GM12878 (cell line): ENCODE measurements at regions not wholly inside any gene's neighbourhood (a gene's known extent, or its start where the extent isn't known, plus 50 kb on each side); places are given as distances from the start of the nearest gene placed in this dataset.

ENCODE experiments used
- ATAC-seq: fragments of 200-7000 bp; cut with Tn5 transposase; 3 replicates; pipeline ENCODE4 v1.9.1; 2020; ENCODE audit warnings: mild to moderate bottlenecking, moderate library complexity
- BruUV-seq: library from RNA; stranded (reverse); fragments of 400-500 nt; replicated peaks from 2 replicates; lab custom pipeline; 2021; lab: Mats Ljungman, UMichigan
- CTCF ChIA-PET: fragments of 300-600 bp; sonication (Branson Sonifier 250); formaldehyde crosslinking; extraction: SDS; loops from one replicate; lab custom pipeline; 2021; ENCODE audit warnings: inconsistent platforms; lab: Yijun Ruan, JAX
- POLR2A ChIA-PET: fragments of 350-600 bp; formaldehyde crosslinking; extraction: SDS; loops from one replicate; lab custom pipeline; 2021; ENCODE audit warnings: inconsistent platforms; lab: Charles Lee
- RAD21 ChIA-PET: fragments of 300-600 bp; sonication (Branson Sonifier 250); formaldehyde crosslinking; loops from one replicate; lab custom pipeline; 2023; ENCODE audit warnings: antibody characterized with exemption; ENCODE audit not compliant: unreplicated experiment; lab: Charles Lee
- SMC1A ChIA-PET: fragments of 300-600 bp; sonication (Branson Sonifier 250); formaldehyde crosslinking; loops from one replicate; lab custom pipeline; 2023; ENCODE audit not compliant: unreplicated experiment, uncharacterized antibody; lab: Charles Lee
- DNase-seq: peaks from one replicate; pipeline ENCODE4 v3.0.0-alpha.2; 2011; ENCODE audit warnings: low read depth, low spot score
- FAIRE-seq: peaks from 3 replicates; lab custom pipeline; 2011; peaks lifted over from hg19 to GRCh38; lab: Jason Lieb, UNC
- H2AFZ ChIP-seq: 2 replicates; pipeline ENCODE4 v1.6.0; 2011; ENCODE audit warnings: low read depth, low read length, control low read depth; ENCODE audit not compliant: control insufficient read depth
- H3K27ac ChIP-seq: 2 replicates; pipeline ENCODE4 v1.5.1; 2011; ENCODE audit warnings: control low read depth; ENCODE audit not compliant: control insufficient read depth, insufficient read depth
- H3K27me3 ChIP-seq, 2 experiments: replicated peaks in 1 of 2; 2 replicates each; pipeline versions ENCODE4 v1.6.0 to v1.6.1; 2011; ENCODE audit warnings: low read length in 1 of 2; ENCODE audit not compliant: control insufficient read depth in 2 of 2, insufficient read depth in 2 of 2
- H3K36me3 ChIP-seq, 2 experiments: 2 replicates each; pipeline ENCODE4 v1.5.1; 2011; ENCODE audit warnings: low read length in 1 of 2; ENCODE audit not compliant: control insufficient read depth in 2 of 2, insufficient read depth in 2 of 2
- H3K4me1 ChIP-seq: 2 replicates; pipeline ENCODE4 v1.6.1; 2011; ENCODE audit warnings: mild to moderate bottlenecking, low read length, moderate library complexity, mixed read lengths; ENCODE audit not compliant: control insufficient read depth, insufficient read depth
- H3K4me2 ChIP-seq: 2 replicates; pipeline ENCODE4 v1.6.0; 2011; ENCODE audit warnings: control low read depth; ENCODE audit not compliant: control insufficient read depth, insufficient read depth
- H3K4me3 ChIP-seq: fragments of 200-600 bp; sonication (generic); 2 replicates; pipeline ENCODE4 v1.5.1; 2016
- H3K79me2 ChIP-seq: 2 replicates; pipeline ENCODE4 v1.6.0; 2011; ENCODE audit warnings: low read length; ENCODE audit not compliant: control insufficient read depth, insufficient read depth
- H3K9ac ChIP-seq: 2 replicates; pipeline ENCODE4 v1.8.0; 2011; ENCODE audit warnings: low read length, control low read depth, mixed read lengths; ENCODE audit not compliant: control insufficient read depth, insufficient read depth
- H3K9me3 ChIP-seq: replicated peaks from 3 replicates; pipeline ENCODE4 v1.5.1; 2011; ENCODE audit warnings: mild to moderate bottlenecking, low read length; ENCODE audit not compliant: control insufficient read depth, insufficient read depth
- H4K20me1 ChIP-seq: 2 replicates; pipeline ENCODE4 v1.6.0; 2011; ENCODE audit not compliant: control insufficient read depth, insufficient read depth
- BACH1 ChIP-seq: fragments of 450-650 bp; IDR thresholded peaks from 2 replicates; pipeline ENCODE4 v1.6.1; 2017; ENCODE audit warnings: mild to moderate bottlenecking, borderline replicate concordance
- CHD1 ChIP-seq: IDR thresholded peaks from 2 replicates; pipeline ENCODE4 v1.6.1; 2012; ENCODE audit warnings: low read depth, low read length, improper control_type of control experiment
- DPF2 ChIP-seq: fragments of 450-650 bp; IDR thresholded peaks from 2 replicates; pipeline ENCODE4 v1.6.1; 2017; ENCODE audit warnings: mild to moderate bottlenecking
- IKZF1 ChIP-seq: fragments of 450-650 bp; conservative IDR thresholded peaks from 2 replicates; pipeline ENCODE4 v1.6.1; 2017; ENCODE audit warnings: antibody characterized with exemption, mild to moderate bottlenecking
- IKZF2 ChIP-seq, 2 experiments: fragments of 450-650 bp; IDR thresholded peaks; 2 replicates each; pipeline ENCODE4 v1.6.1; 2017; ENCODE audit warnings: mild to moderate bottlenecking in 2 of 2, moderate library complexity in 2 of 2
- IRF3 ChIP-seq: fragments of 450-650 bp; IDR thresholded peaks from 2 replicates; pipeline ENCODE4 v1.6.1; 2014; ENCODE audit warnings: mild to moderate bottlenecking
- PRDM15 ChIP-seq: fragments of 450-650 bp; formaldehyde crosslinking; IDR thresholded peaks from 2 replicates; pipeline ENCODE4 v1.4.0; 2020; ENCODE audit warnings: mild to moderate bottlenecking, moderate library complexity
- RCOR1 ChIP-seq: conservative IDR thresholded peaks from 2 replicates; pipeline ENCODE4 v1.6.1; 2012; ENCODE audit warnings: low read depth, low read length, improper control_type of control experiment
- SIX5 ChIP-seq: IDR thresholded peaks from 2 replicates; pipeline ENCODE4 v1.6.1; 2011; ENCODE audit warnings: mild to moderate bottlenecking, low read depth, low read length, moderate library complexity; ENCODE audit not compliant: severe bottlenecking
- ZNF622 ChIP-seq: fragments of 450-650 bp; IDR thresholded peaks from 2 replicates; pipeline ENCODE4 v1.6.1; 2017; ENCODE audit warnings: mild to moderate bottlenecking, inconsistent platforms
- WGBS: methylation state at CpG from one replicate; pipeline ENCODE4 v1.1.6; 2016; ENCODE audit warnings: low lambda C conversion rate; ENCODE audit not compliant: insufficient replicate concordance, insufficient coverage; ENCODE audit errors: missing lambda C conversion rate; 5-methylcytosine and 5-hydroxymethylcytosine counted together
- in situ Hi-C: fragments of 300-500 bp; cut with MboI; formaldehyde crosslinking; loops from 9 replicates; pipeline ENCODE4 v1.14.3; 2018; ENCODE audit warnings: mixed read lengths
- intact Hi-C: fragments of 100-400 bp; cut with micrococcal nuclease; formaldehyde crosslinking; loops from one replicate; pipeline ENCODE4 v1.14.2; 2022; ENCODE audit not compliant: unreplicated experiment

DNA sequence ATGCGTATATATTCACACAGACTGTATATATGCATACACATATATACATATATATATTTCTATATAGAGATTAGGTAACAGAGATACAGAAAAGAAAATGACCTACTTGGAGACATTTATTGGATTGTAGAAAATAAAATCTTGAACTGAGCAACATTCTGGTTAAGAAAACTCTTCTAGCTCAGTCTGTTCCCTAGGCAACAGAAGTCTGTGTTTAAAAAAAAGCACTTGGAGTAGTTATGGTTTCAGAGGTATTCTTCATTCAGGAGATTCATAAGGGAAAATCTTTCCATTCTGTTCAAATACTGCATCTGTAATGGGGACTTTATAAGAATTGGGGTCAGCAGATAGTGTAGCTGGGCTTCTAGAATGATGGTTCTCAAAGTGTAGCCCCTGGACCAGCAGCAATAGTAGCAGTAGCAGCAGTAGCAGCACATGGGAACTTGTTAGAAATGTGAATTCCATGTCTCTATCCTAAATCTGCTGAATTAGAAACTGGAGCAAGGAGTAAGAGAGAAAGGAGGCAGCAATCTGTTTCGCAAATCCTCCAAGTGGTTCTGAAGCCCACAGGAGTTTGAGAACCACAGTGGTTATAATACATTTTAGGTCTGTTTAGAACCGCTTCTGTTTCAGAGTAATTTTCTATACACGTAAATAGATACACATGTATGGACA, 112.8 kb upstream of the TMEM108 start (continued):
- no peak for TF ChIP-seq PRDM15 (CRISPR knock-in tag)
- TF ChIP-seq, all 136 proteins: peak for 0

- Histone ChIP-seq H3K27me3 (no peaks in the 10 kb centered on the region; a peak in 1 of 4 replicates), H3K27ac (no peak overlapping the region), H3K9me3 (no peaks in the 10 kb centered on the region), H3K79me2 (no peaks in the 10 kb centered on the region), H3K9ac (no peak overlapping the region), H3K4me3 (no peak overlapping the region), H3K4me2 (no peak overlapping the region), H3K36me3 (no peaks in the 10 kb centered on the region), H4K20me1 (no peaks in the 10 kb centered on the region), H3K4me1 (no peaks in the 10 kb centered on the region), H2AFZ (no peak overlapping the region)
- ChIA-PET RAD21 (no interaction called here), SMC1A (no interaction called here), POLR2A (no interaction called here), CTCF (no interaction called here)
- intact Hi-C loops, result no loop called here
- in situ Hi-C loops, result no loop called here
- ATAC-seq (no peak), FAIRE-seq (no peak), DNase-seq (no peak)
- WGBS, result 0% methylated on average over 1 of the region's 1 CpG
- BruUV-seq, result no TSS peak
- TF ChIP-seq CHD1, result no peak
- TF ChIP-seq DPF2, result no peak
- no peak for TF ChIP-seq IKZF2 (IDR thresholded peaks at IDR 0.05)
- no peak for TF ChIP-seq RCOR1
- no peak for TF ChIP-seq BACH1
- TF ChIP-seq IRF3, result no peak
- TF ChIP-seq ZNF622, result no peak
- TF ChIP-seq IKZF1, result no peak
- TF ChIP-seq SIX5, result no peak
Observed at GRCh38 chr3:132916096-132916495, 122.1 kb upstream of the TMEM108 start.
